ENCODE measurements at regions not wholly inside any gene's neighbourhood (a gene's known extent, or its start where the extent isn't known, plus 50 kb on each side); places are given as distances from the start of the nearest gene placed in this dataset.

DNA sequence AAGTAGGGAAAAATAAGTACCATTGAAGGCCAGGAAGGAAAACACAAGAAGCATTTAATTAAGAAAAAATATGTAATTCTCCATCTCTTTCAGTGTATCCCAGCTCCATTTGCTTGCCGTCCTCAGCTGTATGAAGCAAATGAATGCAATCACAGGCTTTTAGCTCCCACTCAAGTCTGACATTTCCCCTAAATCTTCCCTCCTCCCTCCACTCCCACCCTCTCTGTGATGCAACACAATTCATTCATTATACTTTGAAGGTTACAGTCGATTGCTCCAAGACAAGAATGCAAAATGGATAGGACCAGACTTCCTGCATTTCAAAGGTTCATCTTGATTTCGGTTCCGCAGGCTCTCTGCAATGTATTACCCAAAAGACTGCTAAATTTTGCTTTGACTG, 172.7 kb upstream of the SERPINE2 start:
- no peak for DNase-seq (ENCODE audit: low read depth)

GRCh38 chr2:224211181-224211480, 172.0 kb upstream of the SERPINE2 start:
- DNase-seq (ENCODE audit: low read depth), result no peak

DNA sequence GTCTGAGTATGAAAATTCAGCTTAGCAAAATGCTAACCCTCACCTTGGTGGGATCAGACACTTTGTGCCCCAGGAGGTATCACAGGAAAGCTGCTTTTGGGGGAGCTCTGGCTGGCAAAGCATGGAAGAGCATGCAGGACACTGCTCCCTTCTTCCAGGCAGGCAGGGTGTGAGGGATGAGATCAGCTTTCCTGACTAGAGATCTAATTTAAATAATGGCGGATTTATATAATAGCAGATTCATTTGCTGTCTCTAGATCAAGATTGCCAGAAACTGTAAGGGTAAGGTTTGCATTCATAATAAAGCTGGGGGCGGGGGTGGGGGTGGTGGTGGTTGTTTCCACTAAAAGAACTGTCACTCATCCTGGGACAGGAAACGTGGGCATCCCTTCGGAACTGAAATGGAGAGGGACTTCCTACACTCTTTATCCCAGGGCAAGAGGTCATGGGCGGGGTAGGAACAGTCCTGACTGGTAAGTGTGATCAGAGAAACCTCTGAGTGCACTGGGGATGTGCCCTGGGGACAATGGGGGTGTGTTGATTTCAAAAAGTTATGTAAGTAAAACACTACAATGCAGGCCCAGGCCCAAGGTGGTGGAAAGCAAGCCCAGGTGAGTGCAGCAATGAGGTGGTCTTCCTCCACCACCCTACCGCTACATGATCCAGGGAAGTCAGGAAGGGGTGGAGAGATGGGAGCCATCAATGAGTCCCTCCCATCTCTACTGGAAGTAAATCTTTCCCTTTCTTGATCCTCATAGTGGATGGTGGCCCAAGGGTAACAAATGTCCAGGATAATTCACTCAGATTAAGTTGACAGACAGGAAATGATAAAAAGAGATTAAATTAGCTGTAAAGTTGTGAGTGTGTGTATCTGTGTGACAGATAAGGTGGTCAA, 171.4 kb upstream of the SERPINE2 start:
- no peak for DNase-seq (ENCODE audit: low read depth)

DNA sequence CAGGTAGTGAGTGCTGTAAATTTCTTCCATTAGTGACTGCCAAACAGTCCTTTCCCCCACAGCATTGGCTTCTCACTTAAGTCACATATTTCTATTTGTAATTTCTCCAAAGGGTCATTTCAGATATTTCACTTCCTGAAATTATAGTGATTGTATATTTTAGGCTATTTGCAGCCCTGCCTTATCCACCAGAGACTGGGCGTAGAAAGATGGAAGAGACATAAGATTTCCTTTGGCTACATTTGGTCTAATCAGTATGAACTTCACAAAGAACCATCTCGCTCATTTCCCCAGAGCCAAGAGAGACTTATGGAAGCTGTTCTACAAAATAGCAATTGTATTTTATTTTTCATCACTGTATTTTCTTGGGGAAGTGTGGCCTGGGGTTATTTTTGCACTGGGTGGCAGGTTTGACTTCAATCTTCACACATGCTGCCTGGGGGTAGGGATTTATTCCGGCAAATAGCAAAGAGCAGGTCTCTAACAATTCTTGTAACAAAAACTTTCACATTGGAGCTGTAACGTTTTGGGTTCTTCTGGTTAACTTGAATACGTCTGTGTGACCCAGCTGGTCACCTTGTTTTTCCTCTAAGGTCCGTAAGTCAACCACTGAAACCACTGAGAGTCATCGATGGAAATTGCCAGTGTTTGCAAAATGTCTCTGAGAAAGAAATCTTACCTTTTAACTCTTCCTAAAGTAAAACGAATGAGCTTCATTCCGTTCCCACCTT, 170.6 kb upstream of the SERPINE2 start:
- no peak for DNase-seq (ENCODE audit: low read depth)

DNA sequence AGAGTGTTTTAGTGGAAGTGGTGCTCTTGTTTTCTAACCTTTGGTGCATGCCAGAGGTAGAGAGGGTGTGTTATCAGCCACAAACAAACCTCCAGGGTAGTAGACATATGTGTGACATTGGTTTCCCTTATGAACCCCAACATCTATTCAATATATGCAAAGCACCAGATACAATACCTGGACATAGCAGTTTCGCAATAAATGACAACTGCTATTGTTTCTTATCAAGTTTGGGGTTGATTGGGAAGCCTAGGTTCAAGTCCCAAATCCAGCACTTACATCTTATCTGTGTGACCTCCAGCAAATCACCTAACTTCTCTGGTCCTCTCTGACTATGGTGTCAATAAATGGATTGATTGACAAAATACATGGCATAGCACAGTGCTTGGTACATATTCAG, 169.4 kb upstream of the SERPINE2 start:
- DNase-seq (ENCODE audit: low read depth), result no peak

GRCh38 chr2:224208007-224208406, 168.9 kb upstream of the SERPINE2 start:
- DNase-seq (ENCODE audit: low read depth), result no peak

DNA sequence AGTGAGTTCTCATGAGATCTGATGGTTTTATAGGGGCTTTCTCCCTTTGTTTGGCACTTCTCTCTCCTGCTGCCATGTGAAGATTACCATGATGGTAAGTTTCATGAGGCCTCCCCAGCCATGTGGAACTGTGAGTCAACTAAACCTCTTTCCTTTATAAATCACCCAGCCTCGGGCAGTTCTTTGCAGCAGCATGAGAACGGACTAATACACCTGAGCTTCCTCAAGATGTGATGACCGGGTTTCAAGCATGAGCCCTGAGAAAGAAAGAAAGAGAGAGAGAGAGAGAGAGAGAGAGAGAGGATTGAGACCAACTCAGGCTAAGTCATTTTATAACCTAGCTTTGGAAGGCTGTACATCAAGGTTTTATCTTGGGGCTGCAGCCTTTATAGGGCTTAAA, 167.7 kb upstream of the SERPINE2 start:
- DNase-seq (ENCODE audit: low read depth), result no peak

DNA sequence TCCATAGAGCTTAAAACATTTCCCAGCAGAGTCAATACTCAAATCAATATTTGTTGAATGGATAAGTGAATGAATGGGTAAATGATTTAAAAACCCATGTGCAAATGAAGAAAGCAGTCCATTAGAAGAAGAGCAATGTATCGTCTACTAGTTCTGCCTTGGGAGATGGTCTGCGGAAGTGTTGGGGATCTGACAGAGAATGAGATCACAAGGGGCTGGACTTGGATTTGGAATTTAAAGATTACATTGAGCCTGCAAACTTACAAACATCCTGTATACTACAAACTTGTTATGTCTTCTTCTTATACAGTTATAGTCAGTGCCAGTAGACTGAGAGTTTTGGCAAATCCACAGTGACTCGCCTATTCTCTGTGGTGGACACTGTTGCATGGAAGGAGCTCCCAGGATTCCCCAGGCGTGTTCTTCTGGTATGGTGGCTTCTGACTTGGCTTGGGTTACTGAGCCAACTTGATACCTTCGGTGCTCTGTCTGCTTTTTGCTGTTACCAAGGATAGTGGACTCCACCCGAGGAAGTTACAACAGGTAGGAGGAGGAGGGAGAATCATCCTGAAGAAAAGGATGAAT, 163.3 kb upstream of the SERPINE2 start:
- no peak for DNase-seq (ENCODE audit: low read depth)

DNA sequence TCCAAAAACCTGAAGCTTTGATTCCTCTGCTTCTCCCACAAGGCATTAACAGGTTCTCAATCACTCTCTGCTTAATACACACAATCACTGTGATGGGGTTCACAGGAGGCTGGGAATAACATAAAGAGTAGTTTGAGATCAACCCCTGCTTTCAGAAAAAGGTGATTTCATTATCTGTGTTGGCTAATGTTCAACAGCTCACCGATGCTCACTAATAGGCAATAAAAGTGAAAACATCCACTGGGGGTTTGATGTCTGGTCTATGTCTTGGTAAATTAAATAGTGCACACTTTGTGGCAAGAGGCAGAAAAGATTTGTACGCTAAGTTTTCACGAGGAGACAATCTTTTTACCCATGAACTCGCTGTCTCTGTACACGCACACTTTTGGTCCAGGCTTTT, 159.3 kb upstream of the SERPINE2 start:
- no peak for DNase-seq (ENCODE audit: low read depth)

- peak; percentile 29 for DNase-seq (ENCODE audit: low read depth)
Observed at GRCh38 chr2:224196810-224197209, 157.7 kb upstream of the SERPINE2 start.

GRCh38 chr2:224195925-224196571, 157.0 kb upstream of the SERPINE2 start:
- DNase-seq (ENCODE audit: low read depth), result peak; percentile 43

DNA sequence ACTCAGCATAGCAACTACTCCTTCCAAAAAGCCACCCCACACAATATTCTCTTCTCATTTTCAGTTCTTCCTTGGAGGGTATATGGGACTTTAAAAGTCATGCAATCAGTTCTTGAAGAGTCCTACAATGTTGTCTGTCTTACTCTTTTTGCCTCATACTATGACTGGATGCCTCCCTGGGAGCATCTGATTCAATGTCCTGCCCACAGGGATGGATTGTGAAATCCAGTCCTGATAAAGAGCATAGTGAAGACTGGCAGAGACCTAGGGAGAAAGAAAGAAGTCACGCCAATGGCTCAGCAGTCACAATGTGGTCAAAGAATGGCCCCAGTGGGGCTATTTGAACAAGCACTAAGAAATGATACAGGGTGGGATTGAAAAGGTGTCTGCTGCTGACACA, 155.1 kb upstream of the SERPINE2 start:
- no peak for DNase-seq (ENCODE audit: low read depth)

GRCh38 chr2:224191465-224191864, 152.4 kb upstream of the SERPINE2 start:
- no peak for DNase-seq (ENCODE audit: low read depth)

GRCh38 chr2:224190936-224191270, 151.8 kb upstream of the SERPINE2 start:
- no peak for DNase-seq (ENCODE audit: low read depth)

DNA sequence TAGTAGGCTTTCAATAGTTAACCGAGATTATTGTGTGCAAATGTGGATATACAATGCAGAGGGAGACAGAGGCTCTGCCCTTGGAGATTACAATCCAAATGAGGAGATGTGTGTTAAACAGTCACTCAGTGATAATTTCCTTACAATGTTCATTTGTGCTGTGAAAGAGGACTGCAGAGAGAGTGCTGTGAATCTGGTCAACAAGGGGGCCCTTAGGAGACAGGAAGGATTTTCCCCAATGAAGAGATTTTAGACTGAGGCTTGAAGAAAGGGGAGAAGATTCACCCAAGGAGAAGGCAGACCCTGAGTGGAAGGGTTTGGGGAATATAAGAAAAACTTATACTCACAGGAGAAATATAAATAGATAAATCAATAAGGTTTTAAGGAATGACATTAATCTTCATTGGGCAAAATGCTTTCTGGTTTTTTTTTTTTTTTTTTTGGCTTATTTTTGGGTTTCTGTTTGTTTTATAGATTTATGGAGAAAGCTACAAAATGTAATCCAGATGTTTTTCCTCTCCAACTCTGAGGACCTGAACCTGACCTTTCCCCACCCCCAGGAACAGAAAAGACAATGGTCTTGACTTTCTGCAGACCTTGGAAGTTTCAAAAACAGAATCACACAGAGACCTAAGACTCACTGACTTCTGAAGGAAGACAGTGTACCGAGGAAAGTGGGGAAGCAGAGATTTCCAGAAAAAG, 151.3 kb upstream of the SERPINE2 start:
- DNase-seq (ENCODE audit: low read depth), result no peak

DNA sequence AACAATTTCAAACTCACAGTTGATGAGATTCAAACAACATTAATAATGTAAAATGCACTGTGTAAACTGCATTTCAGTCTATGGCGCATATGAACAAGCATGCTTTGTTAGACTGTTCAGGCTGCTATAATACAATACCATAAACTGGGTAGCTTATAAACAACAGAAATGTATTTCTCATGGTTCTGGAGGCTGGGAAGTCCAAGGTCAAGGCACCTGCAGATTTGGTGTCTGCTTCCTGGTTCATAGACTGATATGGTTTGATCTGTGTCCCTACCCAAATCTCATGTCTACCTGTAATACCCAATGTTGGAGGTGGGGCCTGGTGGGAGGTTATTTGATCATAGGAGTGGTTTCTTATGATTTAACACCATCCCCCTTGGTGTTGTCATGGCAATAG, 148.1 kb upstream of the SERPINE2 start:
- DNase-seq (ENCODE audit: low read depth), result no peak

GRCh38 chr2:224185023-224185601, 146.0 kb upstream of the SERPINE2 start:
- DNase-seq (ENCODE audit: low read depth), result no peak

DNA sequence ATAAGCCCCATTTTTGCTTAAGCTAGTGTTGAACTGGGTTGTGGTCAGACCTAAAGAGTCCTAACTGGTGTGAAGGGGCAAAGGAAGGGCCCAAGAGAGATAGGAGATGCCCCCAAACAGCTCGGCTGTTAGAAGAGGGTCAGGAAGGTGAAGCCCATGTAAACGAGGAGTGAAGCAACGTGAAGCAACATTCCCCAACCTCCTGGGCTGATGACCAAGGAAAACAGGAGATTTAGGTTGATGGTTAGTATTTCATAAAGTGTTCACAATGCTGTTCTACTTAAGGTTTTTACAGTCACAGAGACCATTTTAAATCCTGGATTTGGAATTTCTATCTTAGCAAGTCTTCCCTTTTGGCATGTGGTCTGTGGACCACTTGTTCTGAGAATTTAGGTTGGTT, 144.0 kb upstream of the SERPINE2 start:
- no peak for DNase-seq (ENCODE audit: low read depth)

GRCh38 chr2:224182498-224182897, 143.4 kb upstream of the SERPINE2 start:
- DNase-seq (ENCODE audit: low read depth), result no peak

- DNase-seq (ENCODE audit: low read depth), result no peak
Observed at GRCh38 chr2:224181534-224182155, 142.6 kb upstream of the SERPINE2 start.

DNA sequence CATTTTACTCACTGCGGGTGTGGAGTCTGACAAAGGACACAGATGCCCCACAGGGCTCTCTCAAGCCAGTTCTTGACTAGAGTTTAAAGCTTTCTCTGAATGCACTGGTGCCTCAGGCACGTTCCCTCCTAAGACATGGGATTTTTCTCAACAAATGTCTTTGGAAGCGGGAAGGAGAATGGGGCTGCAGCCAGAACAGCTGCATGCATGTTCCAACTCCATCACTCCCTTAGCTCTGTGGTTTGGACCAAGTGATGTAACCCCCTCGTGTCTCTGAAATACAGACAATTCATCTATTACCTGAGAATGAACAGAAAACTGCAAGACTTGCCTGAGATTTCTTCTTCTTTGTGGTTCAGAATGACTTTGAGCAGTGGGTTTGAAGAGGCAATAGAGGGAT, 141.7 kb upstream of the SERPINE2 start:
- no peak for DNase-seq (ENCODE audit: low read depth)

Measured in LHCN-M2 (cell line).